Gastrocnemius medialis (tissue), 4 donors: ENCODE measurements at regions not wholly inside any gene's neighbourhood (a gene's known extent, or its start where the extent isn't known, plus 50 kb on each side); places are given as distances from the start of the nearest gene placed in this dataset.

Experiments
- POLR2A ChIP-seq, 2 donors: fragments of 450-650 bp; IDR thresholded peaks; one replicate each; pipeline ENCODE4 v1.6.1; 2017; ENCODE audit warnings: antibody characterized with exemption in 2 of 2, mild to moderate bottlenecking in 2 of 2, moderate library complexity in 2 of 2
- TF ChIP-seq, protein P1 (sequence below), 5 experiments: fragments of 450-650 bp in 3 of 5; fragments of 200-600 bp in 2 of 5; sonication (generic) in 2 of 5; IDR thresholded peaks in 4 of 5; conservative IDR thresholded peaks in 1 of 5; 1 replicate in 4 of 5; 2 replicates in 1 of 5; pipeline ENCODE4 v1.5.1; 2016 to 2019; ENCODE audit warnings: antibody characterized with exemption in 5 of 5, mild to moderate bottlenecking in 3 of 5, moderate library complexity in 3 of 5

DNA sequence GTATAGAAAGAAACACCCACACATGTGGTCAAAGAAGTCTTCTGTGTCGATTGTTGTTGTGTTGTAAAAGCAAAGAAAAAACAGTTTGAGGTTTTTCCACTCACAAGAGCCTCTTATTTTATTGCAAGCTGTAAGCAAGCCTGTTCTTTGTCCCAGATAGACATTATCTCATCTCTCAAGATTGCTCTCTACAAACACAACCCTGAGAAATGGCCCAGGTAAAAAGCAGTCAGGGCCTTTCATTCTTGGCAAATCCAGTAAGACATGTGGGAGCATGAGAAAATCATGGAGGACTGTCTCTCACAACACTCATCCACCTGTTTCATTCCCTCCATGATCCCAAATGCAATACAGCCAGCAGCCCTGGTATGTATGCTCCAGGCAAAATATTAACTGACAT is 286.6 kb upstream of the POU5F2 start:
- TF ChIP-seq, protein P1, sequence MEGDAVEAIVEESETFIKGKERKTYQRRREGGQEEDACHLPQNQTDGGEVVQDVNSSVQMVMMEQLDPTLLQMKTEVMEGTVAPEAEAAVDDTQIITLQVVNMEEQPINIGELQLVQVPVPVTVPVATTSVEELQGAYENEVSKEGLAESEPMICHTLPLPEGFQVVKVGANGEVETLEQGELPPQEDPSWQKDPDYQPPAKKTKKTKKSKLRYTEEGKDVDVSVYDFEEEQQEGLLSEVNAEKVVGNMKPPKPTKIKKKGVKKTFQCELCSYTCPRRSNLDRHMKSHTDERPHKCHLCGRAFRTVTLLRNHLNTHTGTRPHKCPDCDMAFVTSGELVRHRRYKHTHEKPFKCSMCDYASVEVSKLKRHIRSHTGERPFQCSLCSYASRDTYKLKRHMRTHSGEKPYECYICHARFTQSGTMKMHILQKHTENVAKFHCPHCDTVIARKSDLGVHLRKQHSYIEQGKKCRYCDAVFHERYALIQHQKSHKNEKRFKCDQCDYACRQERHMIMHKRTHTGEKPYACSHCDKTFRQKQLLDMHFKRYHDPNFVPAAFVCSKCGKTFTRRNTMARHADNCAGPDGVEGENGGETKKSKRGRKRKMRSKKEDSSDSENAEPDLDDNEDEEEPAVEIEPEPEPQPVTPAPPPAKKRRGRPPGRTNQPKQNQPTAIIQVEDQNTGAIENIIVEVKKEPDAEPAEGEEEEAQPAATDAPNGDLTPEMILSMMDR (IDR thresholded peaks at IDR 0.05 in 4 of 5, conservative IDR thresholded peaks at IDR 0.05 in 1 of 5): no peak
- TF ChIP-seq POLR2A (IDR thresholded peaks at IDR 0.05): no peak
